ENCODE measurements at regions not wholly inside any gene's neighbourhood (a gene's known extent, or its start where the extent isn't known, plus 50 kb on each side); places are given as distances from the start of the nearest gene placed in this dataset.

DNA sequence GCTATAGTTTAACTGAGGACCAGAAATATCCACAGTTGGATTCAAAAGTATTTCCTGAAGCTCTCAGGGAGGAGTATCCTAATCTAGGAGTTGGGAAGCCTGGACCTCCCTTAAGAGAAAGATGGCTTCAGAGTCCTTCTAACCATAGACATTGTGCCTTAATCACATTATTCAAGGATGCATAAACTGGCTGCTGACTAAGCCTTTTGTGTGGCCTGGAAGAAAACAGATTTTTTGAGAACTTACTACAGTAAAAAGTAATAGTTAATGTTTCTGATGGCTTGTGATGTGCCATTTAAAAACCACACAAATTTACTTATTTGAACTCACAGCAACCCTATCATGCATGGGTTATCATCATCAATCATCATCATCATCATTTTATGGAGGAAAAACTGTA lies 126.2 kb upstream of the RPL38 start:
- Mint-ChIP-seq H3K27ac (ENCODE audit: unreplicated experiment) (no peak overlapping the region), H3K9me3 (ENCODE audit: unreplicated experiment) (peaks cover 10% of the 10 kb centered on the region), H3K4me1 (ENCODE audit: low read depth, unreplicated experiment) (peaks cover 22% of the 10 kb centered on the region), H3K27me3 (ENCODE audit: unreplicated experiment) (peaks cover 8% of the 10 kb centered on the region), H3K4me3 (ENCODE audit: unreplicated experiment) (no peak overlapping the region), H3K36me3 (ENCODE audit: unreplicated experiment) (peaks cover 15% of the 10 kb centered on the region)
- TF ChIP-seq, protein P1, sequence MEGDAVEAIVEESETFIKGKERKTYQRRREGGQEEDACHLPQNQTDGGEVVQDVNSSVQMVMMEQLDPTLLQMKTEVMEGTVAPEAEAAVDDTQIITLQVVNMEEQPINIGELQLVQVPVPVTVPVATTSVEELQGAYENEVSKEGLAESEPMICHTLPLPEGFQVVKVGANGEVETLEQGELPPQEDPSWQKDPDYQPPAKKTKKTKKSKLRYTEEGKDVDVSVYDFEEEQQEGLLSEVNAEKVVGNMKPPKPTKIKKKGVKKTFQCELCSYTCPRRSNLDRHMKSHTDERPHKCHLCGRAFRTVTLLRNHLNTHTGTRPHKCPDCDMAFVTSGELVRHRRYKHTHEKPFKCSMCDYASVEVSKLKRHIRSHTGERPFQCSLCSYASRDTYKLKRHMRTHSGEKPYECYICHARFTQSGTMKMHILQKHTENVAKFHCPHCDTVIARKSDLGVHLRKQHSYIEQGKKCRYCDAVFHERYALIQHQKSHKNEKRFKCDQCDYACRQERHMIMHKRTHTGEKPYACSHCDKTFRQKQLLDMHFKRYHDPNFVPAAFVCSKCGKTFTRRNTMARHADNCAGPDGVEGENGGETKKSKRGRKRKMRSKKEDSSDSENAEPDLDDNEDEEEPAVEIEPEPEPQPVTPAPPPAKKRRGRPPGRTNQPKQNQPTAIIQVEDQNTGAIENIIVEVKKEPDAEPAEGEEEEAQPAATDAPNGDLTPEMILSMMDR (IDR thresholded peaks at IDR 0.05; ENCODE audit: partially characterized antibody, unreplicated experiment), result no peak
- no peak for DNase-seq

DNA sequence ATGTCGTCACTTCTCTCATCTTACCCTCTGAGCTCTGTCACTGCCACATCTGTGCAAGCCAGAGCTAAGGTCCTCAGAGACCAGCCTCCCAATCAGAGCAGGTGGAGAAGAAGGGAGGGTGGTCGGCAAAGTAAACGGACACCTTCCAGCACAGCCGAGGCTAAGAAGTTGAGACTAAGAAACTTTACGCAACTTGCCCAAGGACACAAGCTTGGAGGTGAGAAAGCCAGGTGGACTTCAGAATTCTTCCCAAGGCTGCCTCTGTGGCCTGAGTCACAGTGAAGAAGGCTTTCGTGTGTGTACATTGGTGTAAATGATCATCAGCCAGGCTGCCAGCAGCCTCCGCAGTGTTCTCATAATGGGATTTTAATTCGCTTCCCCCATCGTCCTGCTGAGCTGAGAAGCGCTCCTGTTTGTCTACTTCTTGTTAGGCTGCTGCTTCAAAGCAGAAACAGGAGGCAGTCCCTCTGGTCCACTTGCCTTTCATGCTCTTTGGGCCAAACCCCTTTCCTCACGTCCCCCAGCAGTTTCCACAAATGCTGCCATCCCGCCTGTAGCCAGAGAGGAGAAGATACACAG lies 125.0 kb upstream of the RPL38 start:
- TF ChIP-seq, protein P1 (IDR thresholded peaks at IDR 0.05; ENCODE audit: partially characterized antibody, unreplicated experiment), result no peak
- Mint-ChIP-seq H3K4me1 (ENCODE audit: low read depth, unreplicated experiment) (peaks cover 27% of the 10 kb centered on the region), H3K9me3 (ENCODE audit: unreplicated experiment) (peaks cover 4% of the 10 kb centered on the region), H3K27me3 (ENCODE audit: unreplicated experiment) (peaks cover 8% of the 10 kb centered on the region), H3K36me3 (ENCODE audit: unreplicated experiment) (peaks cover 6% of the 10 kb centered on the region), H3K4me3 (ENCODE audit: unreplicated experiment) (no peak overlapping the region), H3K27ac (ENCODE audit: unreplicated experiment) (no peak overlapping the region)
- no peak for DNase-seq

DNA sequence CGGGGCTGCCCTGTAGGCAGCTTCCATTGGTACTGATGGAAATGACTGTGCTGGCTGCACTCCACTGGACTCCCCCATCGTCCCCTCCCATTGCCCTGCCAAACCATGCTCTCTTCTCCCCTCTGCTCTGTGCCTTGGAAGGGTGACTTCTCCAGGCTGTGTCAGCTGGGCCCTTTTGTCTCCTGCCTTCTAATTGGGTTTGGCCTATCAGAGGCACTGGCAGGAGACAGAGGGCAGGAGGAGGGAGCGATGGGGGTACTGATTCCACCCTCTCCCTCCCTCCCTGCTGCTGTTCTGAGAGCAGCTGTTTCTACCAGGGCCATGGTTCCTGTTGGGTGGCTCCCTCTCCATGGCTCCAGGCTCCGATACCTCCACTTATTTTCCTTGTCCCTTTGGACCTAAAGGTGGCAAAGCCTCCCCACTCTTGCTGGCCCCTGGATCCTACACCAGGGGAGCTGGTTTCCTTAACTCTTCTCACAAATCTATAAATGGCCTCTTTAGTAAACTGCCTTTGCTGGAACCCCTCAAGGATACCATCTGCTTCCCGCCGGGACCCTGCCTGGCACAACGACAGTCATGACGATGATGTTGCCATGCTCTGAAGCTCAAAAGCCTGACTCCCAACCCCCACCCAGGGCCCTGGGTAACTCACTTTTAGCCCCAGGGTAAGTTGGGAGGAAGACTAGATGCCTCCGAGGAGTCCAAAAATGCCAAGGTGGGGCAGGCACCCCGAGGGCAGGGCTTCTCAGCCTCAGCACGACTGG lies 123.8 kb upstream of the RPL38 start:
- H3K4me3 Mint-ChIP-seq (ENCODE audit: unreplicated experiment), result no peak overlapping the region
- TF ChIP-seq, protein P1 (IDR thresholded peaks at IDR 0.05; ENCODE audit: partially characterized antibody, unreplicated experiment), result no peak
- H3K9me3 Mint-ChIP-seq (ENCODE audit: unreplicated experiment), result peaks cover 4% of the 10 kb centered on the region
- peaks cover 29% of the 10 kb centered on the region for H3K4me1 Mint-ChIP-seq (ENCODE audit: low read depth, unreplicated experiment)
- DNase-seq, result no peak
- no peaks in the 10 kb centered on the region for H3K36me3 Mint-ChIP-seq (ENCODE audit: unreplicated experiment)
- peaks cover 8% of the 10 kb centered on the region for H3K27me3 Mint-ChIP-seq (ENCODE audit: unreplicated experiment)
- no peak overlapping the region for H3K27ac Mint-ChIP-seq (ENCODE audit: unreplicated experiment)

DNA sequence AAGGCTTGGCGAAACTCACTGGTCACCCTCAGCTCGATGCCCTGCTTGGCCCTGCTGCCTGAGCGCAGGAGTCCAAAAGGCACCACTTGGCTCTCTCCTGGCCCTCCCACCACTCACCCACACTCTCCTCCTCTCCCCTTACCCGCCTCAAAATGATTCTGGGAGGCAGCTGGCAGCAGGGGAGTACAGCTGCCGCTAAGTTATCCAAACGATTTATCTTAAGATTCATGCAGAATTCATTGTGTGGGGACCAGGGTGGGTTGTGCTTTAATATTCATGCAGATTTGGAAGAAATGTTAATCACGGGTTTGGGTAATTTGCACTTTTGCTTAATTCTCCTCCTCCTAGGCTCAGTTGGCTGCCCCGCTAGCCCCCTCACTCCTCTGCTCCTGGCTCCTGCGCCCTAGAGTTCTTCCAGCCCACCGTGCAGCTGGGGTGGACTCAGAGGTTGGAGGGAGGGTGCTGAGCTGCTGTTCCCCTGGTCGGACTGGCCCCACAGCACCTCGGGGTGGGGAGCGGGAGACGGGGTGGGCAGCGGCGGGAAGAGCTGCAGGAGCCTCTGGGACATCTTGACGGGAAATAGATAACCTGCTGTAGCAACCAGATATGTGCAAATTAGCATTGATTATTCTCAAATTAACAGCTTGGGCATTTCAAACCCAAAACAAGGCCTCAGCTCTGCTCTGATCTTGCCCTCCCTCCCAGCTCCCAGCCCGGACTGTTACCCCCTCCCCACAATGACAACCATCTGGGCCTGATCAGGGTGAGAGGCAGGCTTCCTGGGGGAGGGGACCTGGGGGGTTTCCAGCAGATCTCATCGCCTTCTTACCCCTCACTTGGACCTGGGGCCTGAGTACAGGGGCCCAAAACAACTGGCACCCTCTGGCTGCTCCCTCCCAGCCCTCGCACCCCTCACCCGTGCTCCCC lies 122.6 kb upstream of the RPL38 start:
- Mint-ChIP-seq H3K27ac (ENCODE audit: unreplicated experiment) (peak overlapping the region; percentile 49), H3K36me3 (ENCODE audit: unreplicated experiment) (no peaks in the 10 kb centered on the region), H3K4me1 (ENCODE audit: low read depth, unreplicated experiment) (peaks cover 29% of the 10 kb centered on the region), H3K9me3 (ENCODE audit: unreplicated experiment) (peaks cover 4% of the 10 kb centered on the region), H3K4me3 (ENCODE audit: unreplicated experiment) (no peak overlapping the region), H3K27me3 (ENCODE audit: unreplicated experiment) (peaks cover 8% of the 10 kb centered on the region)
- TF ChIP-seq, protein P1 (IDR thresholded peaks at IDR 0.05; ENCODE audit: partially characterized antibody, unreplicated experiment), result no peak
- no peak for DNase-seq

Measured in glutamatergic neuron (in vitro differentiated cells).